DND-41 (cell line): ENCODE measurements at regions not wholly inside any gene's neighbourhood (a gene's known extent, or its start where the extent isn't known, plus 50 kb on each side); places are given as distances from the start of the nearest gene placed in this dataset.

ENCODE experiments used
- EZH2 ChIP-seq: IDR thresholded peaks from 3 replicates; pipeline ENCODE4 v1.6.1; 2012; ENCODE audit warnings: borderline replicate concordance, low read depth, mild to moderate bottlenecking, moderate library complexity, low read length, inconsistent platforms; ENCODE audit not compliant: severe bottlenecking
- TF ChIP-seq, protein P1 (sequence below): IDR thresholded peaks from 2 replicates; pipeline ENCODE4 v1.5.1; 2012; ENCODE audit warnings: borderline replicate concordance, low read length, moderate library complexity, mild to moderate bottlenecking; ENCODE audit not compliant: poor library complexity, severe bottlenecking; ENCODE audit errors: extremely low read depth

DNA sequence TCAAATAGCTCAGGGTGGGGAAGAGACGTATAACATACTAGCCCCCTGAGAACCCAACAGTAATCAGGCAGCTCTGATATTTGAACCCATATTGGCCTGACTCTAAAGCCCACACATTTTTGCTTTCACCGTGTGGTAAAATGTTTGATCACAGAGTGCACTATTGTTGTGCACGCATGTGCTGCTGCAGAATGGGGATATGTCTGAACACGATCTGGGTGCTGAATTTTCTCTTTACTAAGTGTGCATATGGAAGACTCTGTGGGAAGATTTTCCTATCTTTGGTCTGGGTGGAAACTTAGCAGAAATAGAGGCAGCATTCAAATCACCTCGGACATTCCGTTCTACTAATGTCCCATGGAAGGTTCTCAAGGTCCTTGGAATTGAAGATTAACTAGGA lies 800.1 kb downstream of the TFAP2A start:
- TF ChIP-seq, protein P1, sequence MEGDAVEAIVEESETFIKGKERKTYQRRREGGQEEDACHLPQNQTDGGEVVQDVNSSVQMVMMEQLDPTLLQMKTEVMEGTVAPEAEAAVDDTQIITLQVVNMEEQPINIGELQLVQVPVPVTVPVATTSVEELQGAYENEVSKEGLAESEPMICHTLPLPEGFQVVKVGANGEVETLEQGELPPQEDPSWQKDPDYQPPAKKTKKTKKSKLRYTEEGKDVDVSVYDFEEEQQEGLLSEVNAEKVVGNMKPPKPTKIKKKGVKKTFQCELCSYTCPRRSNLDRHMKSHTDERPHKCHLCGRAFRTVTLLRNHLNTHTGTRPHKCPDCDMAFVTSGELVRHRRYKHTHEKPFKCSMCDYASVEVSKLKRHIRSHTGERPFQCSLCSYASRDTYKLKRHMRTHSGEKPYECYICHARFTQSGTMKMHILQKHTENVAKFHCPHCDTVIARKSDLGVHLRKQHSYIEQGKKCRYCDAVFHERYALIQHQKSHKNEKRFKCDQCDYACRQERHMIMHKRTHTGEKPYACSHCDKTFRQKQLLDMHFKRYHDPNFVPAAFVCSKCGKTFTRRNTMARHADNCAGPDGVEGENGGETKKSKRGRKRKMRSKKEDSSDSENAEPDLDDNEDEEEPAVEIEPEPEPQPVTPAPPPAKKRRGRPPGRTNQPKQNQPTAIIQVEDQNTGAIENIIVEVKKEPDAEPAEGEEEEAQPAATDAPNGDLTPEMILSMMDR, result no peak
- TF ChIP-seq EZH2, result no peak
